H1 (cell line): ENCODE measurements at regions not wholly inside any gene's neighbourhood (a gene's known extent, or its start where the extent isn't known, plus 50 kb on each side); places are given as distances from the start of the nearest gene placed in this dataset.

Source experiments
- KDM1A ChIP-seq: fragments of 200-600, 300-600 bp; sonication (generic); IDR thresholded peaks from 2 replicates; pipeline ENCODE4 v1.7.1; 2016; ENCODE audit warnings: mild to moderate bottlenecking, low read length, borderline replicate concordance
- TF ChIP-seq, protein P1 (sequence below): IDR thresholded peaks from 2 replicates; pipeline ENCODE4 v1.6.1; 2012; ENCODE audit warnings: inconsistent platforms

- TF ChIP-seq KDM1A, result no peak
- TF ChIP-seq, protein P1, sequence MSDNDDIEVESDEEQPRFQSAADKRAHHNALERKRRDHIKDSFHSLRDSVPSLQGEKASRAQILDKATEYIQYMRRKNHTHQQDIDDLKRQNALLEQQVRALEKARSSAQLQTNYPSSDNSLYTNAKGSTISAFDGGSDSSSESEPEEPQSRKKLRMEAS, result no peak
Measured at GRCh38 chr5:117212866-117213265, 638.2 kb upstream of the SEMA6A start (continued).
